Muscle of back (tissue), 3 donors: ENCODE measurements at regions not wholly inside any gene's neighbourhood (a gene's known extent, or its start where the extent isn't known, plus 50 kb on each side); places are given as distances from the start of the nearest gene placed in this dataset.

Experiments used
- DNase-seq, 3 donors: peaks; one replicate each; pipeline versions ENCODE4 v3.0.0 to v3.0.0-alpha.2; 2013

- no peak for DNase-seq
Measured at GRCh38 chr13:111909971-111910671, 156.8 kb upstream of the SOX1 start.

DNA sequence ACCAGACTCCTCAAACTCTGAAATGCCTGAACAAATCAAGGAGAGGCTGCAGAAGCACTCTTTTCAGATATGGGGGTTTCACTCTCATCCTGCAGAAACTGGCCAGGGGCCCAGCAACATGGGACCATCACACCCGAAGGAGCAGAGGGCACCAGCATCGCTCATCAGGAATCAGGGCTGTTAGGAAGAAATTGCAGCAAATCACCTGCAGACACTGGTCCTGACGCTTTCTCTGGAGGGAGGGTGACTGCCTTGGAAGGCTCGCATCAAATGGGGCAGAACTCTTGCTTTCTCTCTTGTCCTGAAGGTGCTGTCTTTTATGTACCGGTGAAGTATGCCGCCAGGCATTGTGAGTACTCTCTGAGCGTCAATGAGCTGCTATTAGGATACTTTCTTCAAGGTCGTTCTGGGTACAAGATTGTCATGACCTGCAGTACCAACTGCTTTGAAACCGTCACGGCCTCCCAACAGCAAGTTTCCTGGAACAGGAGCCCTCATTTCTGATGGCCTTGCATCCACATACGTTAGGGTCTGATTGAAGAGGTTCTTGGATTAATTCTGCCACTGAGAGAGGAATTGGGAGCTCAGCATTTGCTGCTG is 155.7 kb upstream of the SOX1 start:
- DNase-seq, result no peak

DNA sequence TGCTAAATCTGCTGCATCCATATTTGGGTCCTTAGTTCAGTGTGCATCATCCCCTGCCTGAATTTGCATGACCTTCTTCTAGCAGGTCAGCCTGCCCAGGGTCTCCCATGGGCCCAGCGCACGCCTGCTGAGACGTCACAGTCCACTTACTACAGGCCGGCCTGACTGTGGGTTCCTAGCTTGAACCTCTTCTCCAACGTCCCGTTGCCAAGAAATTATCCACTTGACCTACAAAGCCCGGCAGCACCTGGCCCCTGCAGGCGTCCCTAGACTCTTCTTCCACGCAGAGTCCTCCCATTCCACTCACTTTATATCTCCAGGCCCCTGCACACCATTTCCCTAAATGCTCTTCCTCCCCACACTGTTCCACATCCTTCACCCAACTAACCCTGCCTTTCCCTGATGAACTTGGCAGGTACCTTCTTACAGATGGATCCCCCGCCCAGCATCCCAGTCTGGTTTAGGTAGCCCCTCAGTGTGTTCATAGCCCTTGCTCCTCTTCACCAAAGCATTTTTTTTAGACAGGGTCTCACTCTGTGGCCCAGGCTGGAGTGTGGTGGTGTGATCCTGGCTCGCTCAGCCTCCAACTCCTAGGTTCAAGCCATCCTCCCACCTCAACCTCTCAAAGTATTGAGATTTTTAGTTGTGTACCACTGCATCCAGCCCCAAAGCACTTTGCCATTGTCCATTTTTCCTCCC is 155.0 kb upstream of the SOX1 start:
- no peak for DNase-seq

DNA sequence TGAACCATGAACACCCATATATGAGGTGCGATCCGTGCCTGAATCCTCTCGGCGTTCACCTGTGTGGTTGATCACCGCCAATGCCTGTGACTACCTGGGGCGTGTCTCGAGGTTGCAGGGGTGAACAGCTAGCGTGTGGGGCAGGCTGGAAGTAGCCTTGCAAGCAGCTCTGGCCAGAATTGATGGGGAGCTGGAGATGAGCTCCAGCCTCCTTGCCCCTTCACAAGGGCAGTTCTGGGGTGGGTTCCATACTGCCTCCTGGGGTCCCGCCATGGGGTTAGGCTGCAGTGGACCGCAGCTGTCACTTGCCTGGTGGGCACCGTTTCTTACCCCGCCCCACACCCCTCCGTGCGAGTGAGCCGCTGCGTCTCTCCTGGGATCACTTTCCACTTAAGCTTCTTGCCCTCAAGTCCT is 154.5 kb upstream of the SOX1 start:
- no peak for DNase-seq

GRCh38 chr13:111912991-111913760 is 153.8 kb upstream of the SOX1 start:
- peak in 1 of 3 donors; percentile 31 for DNase-seq

DNA sequence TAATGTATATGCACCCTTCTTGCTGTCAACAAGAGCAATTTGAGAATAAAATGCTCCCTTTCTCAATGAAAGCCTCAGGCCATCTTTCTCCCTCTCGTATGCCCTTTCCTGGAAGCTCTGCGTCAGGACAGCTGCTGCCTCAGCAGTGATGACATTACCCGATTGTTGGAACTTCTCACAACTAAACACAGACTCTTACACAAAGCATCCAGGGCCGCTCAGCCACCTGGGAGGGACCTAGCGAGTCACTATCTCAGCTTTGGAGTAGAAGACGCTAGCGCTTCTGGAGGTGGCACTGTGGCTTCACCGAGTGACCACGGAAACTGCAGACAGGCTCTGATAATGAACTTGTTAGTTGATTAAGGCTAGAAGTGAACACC is 153.2 kb upstream of the SOX1 start:
- DNase-seq, result peak in 1 of 3 donors; percentile 8

DNA sequence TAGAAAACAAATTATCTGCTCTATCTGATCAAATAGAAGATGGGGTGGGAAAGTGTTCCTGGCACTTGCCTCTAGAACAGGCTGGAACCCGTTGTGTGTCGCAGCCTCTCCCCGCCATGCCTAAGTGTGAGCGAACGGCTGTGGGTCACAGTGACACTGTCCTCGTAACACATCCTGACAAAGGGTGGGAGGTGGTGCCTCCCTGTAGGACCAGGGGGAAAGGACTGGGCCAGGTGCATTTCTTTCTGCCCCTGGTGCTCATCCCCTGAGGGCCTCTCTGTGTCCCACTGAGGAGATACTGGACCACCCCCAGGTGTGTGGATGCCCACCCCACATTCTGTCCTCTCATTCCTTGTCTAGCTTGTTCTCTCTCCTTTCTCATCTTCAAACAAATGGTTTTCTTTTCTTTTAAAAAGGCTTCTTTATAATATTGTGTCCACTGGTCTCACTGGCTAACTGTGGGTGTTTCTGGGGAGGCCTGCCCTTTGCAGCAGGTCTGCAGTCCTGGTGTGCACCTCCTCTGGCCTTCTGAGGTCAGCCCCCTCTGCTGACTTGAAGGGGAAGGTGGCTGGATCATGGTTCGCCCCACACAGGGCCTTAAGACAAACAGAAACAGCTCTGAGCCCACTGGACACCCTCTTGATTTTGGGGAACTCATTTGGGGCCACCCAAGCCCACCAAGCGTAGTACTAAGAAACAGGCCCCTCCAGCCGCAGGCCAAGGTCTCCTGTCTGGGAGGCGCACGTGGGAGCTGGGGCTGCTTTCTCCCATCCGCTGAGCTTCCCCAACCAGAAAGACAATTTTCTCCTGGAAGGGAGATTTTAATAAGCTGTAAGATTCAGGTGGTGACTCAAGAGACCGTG is 152.5 kb upstream of the SOX1 start:
- no peak for DNase-seq

DNA sequence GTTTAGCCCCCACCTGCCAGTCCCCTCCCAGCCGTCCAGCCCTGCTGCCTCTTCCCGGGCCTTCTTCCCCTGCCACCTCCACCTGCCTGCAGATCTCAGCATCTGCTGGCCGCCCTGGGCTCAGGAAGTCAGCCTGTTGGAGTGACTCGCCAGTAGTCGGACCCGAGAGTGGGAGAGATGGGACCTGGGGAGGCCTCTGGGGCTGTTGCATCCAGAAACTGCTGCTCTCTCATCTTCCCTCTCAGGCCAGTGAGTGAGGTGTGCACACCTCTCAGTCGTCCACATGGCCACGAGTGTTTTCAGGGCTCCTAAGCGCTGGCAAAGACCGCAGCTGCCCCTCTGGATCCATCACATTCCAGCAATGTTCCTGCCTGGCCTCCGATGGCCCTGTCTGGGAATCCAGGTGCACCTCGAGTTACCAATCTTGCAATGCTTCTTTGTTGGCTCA is 151.8 kb upstream of the SOX1 start:
- no peak for DNase-seq

GRCh38 chr13:111916201-111916600 is 150.7 kb upstream of the SOX1 start:
- no peak for DNase-seq

GRCh38 chr13:111917086-111917485 is 149.9 kb upstream of the SOX1 start:
- DNase-seq, result no peak

DNA sequence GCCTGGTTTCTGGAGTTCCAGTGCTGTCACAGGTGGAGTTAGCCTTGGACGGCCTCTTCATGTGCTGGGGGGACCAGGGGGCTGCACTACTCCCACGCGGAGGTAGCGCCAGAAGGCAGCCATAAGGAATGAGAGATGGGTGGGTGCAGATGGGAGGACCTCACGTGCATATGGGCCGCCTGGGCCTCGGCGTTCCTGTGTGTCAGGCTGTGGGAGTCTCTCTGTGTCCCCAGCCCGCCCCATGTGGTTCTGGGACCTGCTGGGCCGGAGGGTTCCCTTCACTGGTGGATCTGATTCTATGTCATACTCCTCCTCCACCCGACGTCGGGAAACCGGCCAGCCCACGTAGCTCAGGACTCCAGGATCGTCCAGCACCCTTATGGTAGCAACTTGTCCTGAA is 149.0 kb upstream of the SOX1 start:
- DNase-seq, result no peak

DNA sequence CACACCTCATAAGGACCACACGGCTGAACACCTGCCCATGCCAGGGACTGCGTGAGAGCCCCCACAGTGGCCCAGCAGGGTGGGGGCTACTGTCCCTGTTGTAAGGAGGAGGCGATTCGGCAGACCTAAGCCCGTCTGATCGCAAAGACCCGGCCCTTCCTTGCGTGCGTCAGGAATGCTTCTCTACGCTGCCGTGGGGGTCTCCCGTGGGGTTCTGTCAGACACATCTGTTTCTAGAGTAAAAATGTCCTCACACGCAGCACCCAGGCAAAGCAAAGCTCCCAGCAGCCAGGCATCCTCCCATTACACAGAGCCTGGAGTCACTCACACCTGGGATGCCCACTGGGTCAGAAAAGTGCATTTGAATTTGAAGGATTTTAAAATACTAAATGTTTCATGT is 147.7 kb upstream of the SOX1 start:
- no peak for DNase-seq

- DNase-seq, result no peak
Measured at GRCh38 chr13:111919849-111920248, 147.1 kb upstream of the SOX1 start.

DNA sequence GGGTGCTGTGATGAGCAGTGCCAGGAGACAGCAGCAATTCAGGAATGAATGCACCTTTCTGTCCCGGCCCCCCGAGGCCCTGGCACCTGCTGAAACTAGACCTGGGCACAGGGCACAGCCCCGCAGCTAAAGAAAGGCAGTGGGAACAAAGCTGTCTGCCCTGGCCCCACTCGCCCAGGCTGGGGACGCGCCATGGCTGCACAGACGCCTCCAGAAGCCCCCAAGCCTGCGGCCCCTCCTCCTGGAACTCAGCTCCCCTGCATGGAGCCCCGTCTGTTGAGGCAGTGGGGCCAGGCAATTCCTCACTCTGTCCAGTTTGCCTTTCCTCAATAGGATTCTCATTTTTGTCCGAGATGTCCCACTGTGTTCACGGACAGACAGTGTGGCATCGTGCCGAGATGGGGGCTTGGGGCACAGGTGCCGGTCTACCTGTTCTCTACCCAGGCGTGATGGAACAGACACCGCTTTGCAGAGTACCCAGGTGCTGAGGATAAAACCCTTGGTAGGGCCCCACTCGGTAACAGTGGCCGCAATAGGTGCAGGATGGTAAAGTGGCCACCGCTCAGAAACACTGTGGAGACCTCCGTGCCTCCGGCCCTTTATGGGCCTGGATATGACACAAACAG is 146.5 kb upstream of the SOX1 start:
- DNase-seq, result no peak

DNA sequence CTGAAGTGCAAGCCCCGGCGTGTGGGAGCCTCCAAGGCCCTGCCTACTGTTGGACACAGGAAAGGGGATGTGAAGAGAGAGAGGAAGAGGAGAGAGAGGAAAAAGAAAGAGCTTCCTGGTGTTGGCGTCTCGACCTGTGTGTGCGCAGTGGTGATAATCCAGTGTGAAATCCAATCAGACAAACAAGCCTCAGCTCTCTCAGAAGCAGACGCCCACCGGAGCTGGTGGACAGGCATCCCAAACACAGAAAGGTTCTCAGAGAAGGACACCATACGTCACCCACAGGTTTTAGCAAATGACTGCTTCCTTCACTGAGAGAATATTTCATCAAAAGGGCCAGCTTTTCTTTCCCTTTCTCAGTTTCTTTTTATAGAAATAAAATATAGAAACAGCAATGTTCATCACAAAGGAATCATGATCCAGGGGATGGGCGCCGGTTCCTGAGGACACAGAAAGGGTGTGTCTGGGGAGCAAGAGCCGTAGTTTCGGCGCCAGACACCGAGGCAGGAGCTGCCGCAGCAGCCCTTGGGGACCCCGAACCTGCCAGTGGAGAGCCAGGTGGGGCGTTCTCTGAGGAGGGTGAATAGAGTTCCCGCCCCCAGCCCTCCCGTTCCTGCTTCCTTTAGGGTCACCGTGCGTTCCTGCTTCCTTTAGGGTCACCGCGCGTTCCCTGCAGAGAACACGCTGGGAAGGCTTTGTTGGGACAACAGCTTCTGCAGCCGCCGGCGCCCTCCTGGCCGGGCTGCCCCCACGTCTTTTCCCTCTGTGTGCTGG is 145.8 kb upstream of the SOX1 start:
- DNase-seq, result no peak

- DNase-seq, result no peak
Measured at GRCh38 chr13:111922086-111922485, 144.9 kb upstream of the SOX1 start.

DNA sequence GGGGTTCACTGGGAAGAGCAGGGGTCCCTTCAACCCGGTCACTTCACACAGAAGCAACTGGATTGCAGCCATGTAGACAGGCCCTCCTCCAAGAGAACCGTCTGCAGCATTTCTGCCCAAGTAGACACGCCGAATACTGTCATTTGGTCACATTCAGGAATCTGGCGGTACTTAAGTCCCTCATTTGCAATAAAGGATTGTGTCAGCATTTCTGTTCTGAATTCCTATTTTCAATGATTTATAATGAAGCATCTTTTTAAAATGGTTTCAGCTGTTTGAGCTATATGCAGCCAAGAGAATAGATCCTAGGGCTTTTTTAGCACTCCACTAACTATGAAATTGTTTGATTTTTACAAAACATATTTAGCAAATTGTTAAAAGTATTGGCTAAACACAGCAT is 143.5 kb upstream of the SOX1 start:
- no peak for DNase-seq

DNA sequence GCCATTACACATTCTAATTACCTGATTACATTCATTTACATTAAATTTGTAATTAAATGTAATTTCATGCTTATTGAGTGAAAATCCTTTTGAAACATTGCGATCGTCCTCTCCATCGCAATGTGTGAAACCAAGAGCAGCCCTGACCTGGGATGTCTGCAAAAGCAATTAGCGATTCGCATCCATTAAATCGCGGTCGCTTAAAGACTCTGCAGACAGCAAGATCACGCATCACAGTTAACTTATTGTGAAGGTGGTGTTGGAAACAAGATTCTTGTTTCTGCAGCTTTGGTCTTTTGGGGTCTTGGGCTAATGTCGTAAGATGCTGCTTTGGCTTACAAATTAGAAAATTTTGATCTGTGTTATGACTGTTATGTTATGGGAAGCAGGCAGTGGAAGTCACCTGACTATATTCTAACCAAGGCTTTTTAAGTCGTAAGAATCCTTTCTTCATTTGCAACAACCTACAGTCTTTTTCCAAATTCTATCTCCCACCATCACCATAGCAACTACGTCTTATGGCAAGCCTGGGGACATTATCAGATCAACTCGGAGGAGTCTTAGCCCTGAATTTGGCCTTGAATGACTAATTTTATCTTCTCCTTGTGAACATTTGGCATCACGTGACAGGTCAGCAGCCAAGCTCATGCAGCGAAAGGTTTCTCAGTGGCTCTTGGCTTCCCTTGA is 142.8 kb upstream of the SOX1 start:
- DNase-seq, result no peak

GRCh38 chr13:111924678-111925075 is 142.3 kb upstream of the SOX1 start:
- DNase-seq, result no peak
